22Rv1 (cell line): ENCODE measurements at regions not wholly inside any gene's neighbourhood (a gene's known extent, or its start where the extent isn't known, plus 50 kb on each side); places are given as distances from the start of the nearest gene placed in this dataset.

Experiments
- CTCF ChIP-seq: fragments of 450-650 bp; IDR thresholded peaks from 2 replicates; pipeline ENCODE4 v1.5.1; 2017; ENCODE audit warnings: mild to moderate bottlenecking
- ZFX ChIP-seq: fragments of 450-650 bp; IDR thresholded peaks from 2 replicates; pipeline ENCODE4 v1.6.1; 2017; ENCODE audit warnings: antibody characterized with exemption, borderline replicate concordance

- TF ChIP-seq CTCF (no peak), ZFX (no peak)
Observed at GRCh38 chr3:148612278-148612677, 85.4 kb upstream of the AGTR1 start.
